CD4-positive, alpha-beta T cell treated with Interleukin-6 at 100 ng/mL for 8 hours (primary cell): ENCODE measurements at regions not wholly inside any gene's neighbourhood (a gene's known extent, or its start where the extent isn't known, plus 50 kb on each side); places are given as distances from the start of the nearest gene placed in this dataset.
A peak's percentile ranks its signal among the peaks of the same experiment; 100 is the strongest.
"Not testable (repeated sequence)": the region's sequence is repeated elsewhere in the genome, so short reads cannot be mapped to it uniquely, and the experiment has no call there.

Experiments
- DNase-seq: peaks from one replicate; pipeline ENCODE4 v3.0.0-alpha.2; 2020; ENCODE audit warnings: mixed read lengths, low spot score

GRCh38 chr21:34219334-34220060 lies 144.3 kb upstream of the KCNE2 start:
- no peak for DNase-seq

DNA sequence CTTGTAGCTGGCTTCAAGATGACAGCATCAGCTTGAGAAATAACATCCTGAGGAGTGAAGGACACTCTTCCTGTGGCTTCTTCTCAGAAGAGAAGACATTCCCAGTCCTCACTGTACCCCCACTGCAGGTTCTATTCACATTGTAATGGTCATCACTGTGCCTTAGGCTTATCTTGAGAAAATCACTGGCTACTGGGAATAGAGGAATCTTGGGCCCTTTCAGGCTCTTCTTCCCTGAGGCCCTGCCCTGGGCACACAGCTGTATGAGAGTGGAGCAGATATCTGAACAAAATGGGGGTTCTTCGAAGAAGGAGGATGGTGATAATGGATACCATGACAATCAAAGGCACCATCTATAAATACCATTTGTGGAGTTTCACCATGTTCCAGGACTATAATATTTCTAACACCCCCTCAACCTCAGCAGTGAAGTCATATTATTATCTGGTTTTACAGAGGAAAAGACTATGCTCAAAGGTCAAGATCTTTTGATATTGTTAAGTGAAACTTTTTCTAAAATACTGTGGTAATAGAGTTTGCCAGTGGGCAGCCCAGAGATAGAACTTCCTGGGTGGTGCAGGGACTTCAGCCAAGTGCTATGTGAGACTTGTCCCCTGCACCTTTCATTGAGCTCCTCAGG lies 143.1 kb upstream of the KCNE2 start:
- no peak for DNase-seq

DNA sequence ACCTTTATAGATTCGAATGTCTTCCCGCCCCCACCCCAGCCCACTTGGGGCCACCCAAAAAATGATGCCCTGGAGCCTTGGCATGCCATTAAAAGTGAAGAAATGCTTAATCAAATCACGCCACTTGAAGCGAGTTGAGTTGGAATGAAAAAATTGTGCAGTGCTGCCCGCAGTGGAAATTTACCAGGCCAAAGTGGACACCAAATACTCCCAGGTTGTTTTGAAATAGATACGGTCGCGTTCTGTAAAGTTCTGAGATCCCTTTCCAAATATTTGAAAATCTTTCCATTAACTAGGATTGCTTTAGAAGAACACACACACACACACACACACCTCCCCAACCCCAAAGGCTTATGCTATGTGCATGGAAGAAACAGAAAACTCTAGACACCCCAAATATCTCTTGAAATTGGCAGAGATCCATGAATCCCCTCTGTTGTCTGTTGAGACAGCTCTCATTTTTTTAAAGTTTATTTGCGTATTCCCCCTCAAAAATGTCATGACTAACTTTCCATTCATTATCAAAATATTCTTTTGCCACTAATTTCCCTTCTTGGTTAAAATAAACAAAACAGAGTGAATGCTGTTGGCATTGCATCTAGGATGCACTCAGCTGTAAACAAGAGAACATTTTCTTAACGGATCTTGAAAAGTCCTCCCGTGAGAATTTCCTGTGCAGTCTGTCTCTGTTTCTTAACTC lies 142.3 kb upstream of the KCNE2 start:
- DNase-seq = no peak

DNA sequence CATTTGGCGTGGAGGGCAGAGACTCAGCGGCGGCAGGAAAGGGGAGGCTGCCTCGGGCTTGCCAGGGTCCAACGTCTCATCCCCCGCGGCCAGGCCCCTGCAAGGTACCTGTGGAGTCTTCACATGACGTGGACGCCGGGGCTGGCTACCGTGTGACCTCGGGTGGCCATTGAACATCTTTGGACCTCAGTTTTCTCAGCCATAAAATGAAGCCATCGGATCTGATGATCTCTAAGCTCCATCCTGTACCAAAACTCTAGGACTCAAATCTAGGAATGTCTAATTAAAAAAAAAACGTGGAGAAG lies 141.8 kb upstream of the KCNE2 start:
- DNase-seq = no peak

- DNase-seq = no peak
Observed at GRCh38 chr21:34223376-34223775, 140.4 kb upstream of the KCNE2 start.

DNA sequence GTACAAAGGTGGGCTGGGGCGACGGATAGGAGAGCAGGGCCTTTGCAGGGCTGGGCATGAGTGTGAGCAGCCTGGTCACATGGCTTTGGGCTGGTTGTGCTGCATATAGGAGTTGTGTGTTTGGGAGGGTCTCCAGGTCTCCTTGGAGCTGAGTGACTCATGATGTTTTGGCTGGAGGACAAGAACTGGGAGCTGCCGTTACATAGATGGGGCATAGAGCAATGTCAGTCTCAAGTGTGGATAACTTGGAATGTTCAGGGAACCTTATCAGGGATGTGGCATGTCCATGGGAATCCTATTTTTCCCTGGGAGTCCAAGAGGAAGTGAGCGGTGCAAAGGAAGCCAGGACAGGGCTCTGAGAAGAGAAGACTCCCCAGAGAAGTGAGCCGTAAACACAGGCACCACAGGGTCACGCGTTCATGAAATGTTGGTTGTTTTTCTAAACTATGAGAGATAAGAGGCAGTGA lies 136.4 kb upstream of the KCNE2 start:
- no peak for DNase-seq

GRCh38 chr21:34228792-34229191 lies 135.0 kb upstream of the KCNE2 start:
- DNase-seq = no peak

DNA sequence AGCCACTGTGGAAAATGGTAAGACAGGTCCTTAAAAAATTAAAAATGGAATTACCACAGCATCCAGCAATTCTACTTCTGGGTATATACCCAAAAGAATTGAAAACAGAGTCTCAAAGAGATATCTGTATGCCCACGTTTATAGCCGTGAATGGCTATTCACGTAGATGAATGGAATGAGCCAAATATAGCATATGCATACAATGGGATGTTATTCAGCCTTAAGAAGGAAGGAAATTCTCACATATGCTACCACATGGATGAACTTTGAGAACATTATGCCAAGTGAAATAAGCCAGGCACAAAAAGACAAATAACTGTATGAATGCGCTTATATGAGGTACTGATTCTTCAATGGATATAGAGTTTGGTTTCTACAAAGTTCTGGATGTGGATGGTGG lies 134.5 kb upstream of the KCNE2 start:
- DNase-seq = no peak

DNA sequence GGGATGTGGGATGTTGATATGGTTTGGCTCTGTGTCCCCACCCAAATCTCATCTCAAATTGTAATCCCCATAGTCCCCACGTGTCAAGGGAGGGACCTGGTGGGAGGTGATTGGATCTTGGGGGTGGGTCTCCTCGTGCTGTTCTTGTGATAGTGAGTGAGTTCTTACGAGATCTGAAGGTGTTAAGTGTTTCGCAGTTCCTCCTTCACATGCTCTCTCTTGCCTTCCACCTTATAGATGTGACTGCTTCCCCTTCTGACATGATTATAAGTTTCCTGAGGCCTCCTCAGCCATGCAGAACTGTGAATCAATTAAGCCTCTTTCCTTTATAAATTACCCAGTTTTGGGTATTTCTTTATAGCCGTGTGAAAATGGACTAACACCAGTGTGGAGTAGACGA lies 130.1 kb upstream of the KCNE2 start:
- DNase-seq = not testable (repeated sequence)

DNA sequence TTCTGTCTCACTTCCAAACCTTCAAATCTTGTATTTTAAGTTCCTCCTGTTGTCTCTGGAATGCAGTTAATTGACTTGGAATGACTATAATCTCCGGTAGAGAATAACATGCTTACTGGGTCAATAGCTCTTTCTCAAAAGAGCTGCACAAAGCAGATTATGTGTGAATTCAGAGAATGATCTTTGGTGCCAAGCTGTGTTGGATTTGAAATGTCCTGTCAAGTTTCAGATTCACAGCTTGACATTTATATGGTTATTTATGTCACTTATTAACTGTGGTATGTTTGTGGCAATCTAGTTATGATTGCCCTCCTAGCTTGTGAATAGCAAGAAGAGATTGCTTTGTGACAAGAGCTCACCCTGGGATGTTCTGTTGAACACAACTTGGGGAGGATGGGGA lies 128.3 kb upstream of the KCNE2 start:
- DNase-seq = no peak

DNA sequence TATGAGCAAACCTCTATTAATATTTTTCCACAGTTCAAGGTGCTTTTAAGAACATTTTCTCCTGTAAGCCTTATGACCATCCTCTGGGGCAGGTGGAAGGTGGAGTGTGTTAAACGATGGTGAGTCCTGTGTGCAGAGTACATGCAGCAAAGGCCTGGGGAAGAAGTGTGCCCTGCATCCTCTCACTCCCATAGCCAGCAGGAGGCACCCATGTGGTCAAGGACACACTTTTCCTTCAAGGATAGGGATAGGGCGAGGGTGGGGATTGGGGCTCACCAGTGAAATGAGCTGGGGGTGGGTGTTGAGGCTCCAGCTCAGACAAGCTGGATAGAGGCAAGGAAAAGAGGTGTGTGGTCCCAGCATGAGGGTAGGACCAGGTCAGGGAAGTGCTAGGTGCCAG lies 120.8 kb upstream of the KCNE2 start:
- no peak for DNase-seq

DNA sequence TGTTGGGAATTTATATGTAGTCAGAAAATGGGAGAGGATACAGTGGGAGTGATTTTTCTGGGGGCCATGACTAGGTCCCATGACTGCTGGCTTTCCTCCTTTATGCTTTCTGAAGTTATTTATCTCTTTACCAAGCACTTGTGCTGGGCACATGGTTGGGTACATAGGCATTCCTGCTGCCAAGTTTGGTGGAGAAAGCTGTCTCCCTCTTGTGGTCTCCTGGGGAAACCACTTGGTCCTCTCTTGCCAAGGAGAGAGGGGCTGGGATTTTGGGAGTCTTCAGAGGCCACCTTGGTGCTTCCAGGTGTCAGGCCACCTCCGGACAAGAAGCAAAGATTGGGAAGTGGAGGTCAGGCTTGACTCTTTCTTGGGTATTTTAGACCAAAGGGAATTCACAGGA lies 120.2 kb upstream of the KCNE2 start:
- peak; percentile 32 for DNase-seq

DNA sequence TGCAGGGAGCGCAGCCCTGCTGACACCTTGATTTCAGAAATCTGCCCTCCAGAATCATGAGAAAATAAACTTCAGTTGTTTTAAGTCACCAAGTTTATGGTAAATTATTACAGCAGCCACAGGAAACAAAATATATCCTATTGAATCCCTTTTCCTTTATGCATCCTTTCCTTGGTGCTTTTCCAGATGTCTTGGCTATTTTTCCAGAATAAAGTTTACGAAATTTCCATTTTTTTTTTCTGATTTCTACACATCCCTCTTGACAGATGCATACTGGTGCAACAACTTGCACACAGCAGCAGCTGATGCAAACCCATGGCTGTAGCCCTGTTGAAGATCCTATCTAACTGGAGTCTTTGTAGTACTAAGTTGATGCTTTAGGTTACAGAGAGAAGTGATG lies 111.1 kb upstream of the KCNE2 start:
- DNase-seq = no peak

- DNase-seq = no peak
Observed at GRCh38 chr21:34255073-34255472, 108.7 kb upstream of the KCNE2 start.

DNA sequence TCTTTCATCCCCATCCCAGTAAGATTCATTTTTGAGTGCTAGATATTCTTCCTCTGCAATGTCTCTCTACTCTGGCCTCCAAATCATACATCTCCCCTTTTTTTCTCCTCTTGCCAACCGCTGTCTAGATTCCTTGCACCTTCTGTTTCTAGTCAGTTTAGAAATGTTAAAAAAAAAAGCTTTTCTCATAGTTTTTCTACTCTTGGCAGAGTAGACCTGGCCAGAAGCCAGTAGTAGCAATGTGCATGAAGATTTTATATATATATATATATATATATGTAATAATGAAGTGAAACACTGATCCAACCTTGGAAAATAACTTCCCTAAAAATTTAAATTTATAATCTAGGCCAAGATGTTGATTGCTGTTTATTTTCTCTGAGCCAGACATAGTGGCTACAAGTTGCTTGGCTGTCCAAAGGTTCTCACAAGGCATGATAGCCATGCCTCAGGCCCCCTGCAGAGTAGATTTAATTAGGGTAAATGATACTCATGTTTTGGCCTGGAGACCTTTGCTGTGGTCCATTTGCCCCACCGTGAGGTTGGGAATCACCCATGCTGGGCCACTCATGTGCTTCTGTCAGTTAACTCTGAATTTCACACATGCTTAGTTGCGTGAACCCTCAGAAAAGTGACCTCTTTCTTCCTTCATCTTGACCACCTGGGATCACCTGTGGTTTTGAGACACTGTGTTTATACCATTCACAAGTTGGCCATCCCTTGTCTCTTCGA lies 103.4 kb upstream of the KCNE2 start:
- no peak for DNase-seq

GRCh38 chr21:34261841-34262468 lies 101.9 kb upstream of the KCNE2 start:
- DNase-seq = no peak

- no peak for DNase-seq
Observed at GRCh38 chr21:34262469-34262845, 101.3 kb upstream of the KCNE2 start.

- no peak for DNase-seq
Observed at GRCh38 chr21:34263629-34264028, 100.2 kb upstream of the KCNE2 start.

- DNase-seq = no peak
Observed at GRCh38 chr21:34266351-34266750, 97.5 kb upstream of the KCNE2 start.

GRCh38 chr21:34268493-34268892 lies 95.3 kb upstream of the KCNE2 start:
- DNase-seq = no peak

- DNase-seq = no peak
Observed at GRCh38 chr21:34270411-34270810, 93.4 kb upstream of the KCNE2 start.

DNA sequence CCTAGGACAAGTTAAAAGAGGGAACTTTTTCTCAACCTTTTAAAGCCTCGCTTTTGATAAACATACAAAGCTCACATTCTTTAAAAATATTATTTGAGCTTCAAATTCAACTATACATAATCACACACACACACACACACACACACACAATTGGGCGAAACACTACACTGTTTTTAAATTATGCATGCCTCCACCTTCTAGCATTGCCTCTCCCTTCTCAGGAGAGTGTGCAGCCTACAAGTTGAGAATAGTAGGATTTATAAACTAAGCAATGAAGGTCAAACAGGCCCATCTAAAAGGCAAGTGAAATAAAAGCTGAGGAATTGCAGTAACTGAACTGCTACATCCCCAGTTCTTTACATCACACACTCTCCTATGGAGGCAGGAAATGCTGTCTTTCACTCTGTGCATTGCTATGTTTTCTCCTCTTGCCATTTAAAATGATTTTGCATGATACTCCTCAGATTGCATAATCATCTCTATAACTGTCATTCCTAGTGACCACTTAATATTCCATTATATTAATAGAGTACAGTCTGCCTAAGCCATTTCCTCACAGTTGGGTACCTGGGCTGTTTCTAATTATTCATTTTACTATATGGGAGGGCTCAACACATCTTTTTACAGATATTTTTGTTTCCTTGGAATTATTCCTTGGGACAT lies 92.5 kb upstream of the KCNE2 start:
- no peak for DNase-seq
